IMR-90 (cell line): ENCODE measurements at regions not wholly inside any gene's neighbourhood (a gene's known extent, or its start where the extent isn't known, plus 50 kb on each side); places are given as distances from the start of the nearest gene placed in this dataset.

ENCODE experiments used
- MAFK ChIP-seq: IDR thresholded peaks from 2 replicates; pipeline ENCODE4 v1.6.1; 2012; ENCODE audit warnings: low read depth, low read length, improper control_type of control experiment
- MAZ ChIP-seq: IDR thresholded peaks from 2 replicates; pipeline ENCODE4 v1.6.1; 2012; ENCODE audit warnings: low read depth, mild to moderate bottlenecking, low read length, improper control_type of control experiment, moderate library complexity, borderline replicate concordance
- MXI1 ChIP-seq: IDR thresholded peaks from 2 replicates; pipeline ENCODE4 v1.6.1; 2012; ENCODE audit warnings: low read depth, mild to moderate bottlenecking, low read length, moderate library complexity, borderline replicate concordance
- NFE2L2 ChIP-seq: fragments of 150-350 bp; IDR thresholded peaks from 2 replicates; pipeline ENCODE4 v1.6.1; 2016; ENCODE audit warnings: low read depth, mild to moderate bottlenecking, low read length
- POLR2A ChIP-seq: IDR thresholded peaks from 2 replicates; pipeline ENCODE4 v1.6.1; 2012; ENCODE audit warnings: mild to moderate bottlenecking, low read depth, low read length
- RAD21 ChIP-seq: IDR thresholded peaks from 2 replicates; pipeline ENCODE4 v1.6.1; 2012; ENCODE audit warnings: low read length, improper control_type of control experiment
- RCOR1 ChIP-seq: IDR thresholded peaks from 2 replicates; pipeline ENCODE4 v1.6.1; 2012; ENCODE audit warnings: mild to moderate bottlenecking, low read length, improper control_type of control experiment; ENCODE audit not compliant: insufficient replicate concordance
- RFX5 ChIP-seq: IDR thresholded peaks from 2 replicates; pipeline ENCODE4 v1.8.0; 2012; ENCODE audit warnings: low read depth, mild to moderate bottlenecking, low read length, moderate library complexity
- TF ChIP-seq, protein P1 (sequence below): conservative IDR thresholded peaks from 2 replicates; pipeline ENCODE4 v1.5.1; 2012; ENCODE audit warnings: mild to moderate bottlenecking, low read depth, low read length, improper control_type of control experiment
- TF ChIP-seq, protein P2 (sequence below): fragments of 150-350 bp; IDR thresholded peaks from 2 replicates; pipeline ENCODE4 v1.6.1; 2017; ENCODE audit warnings: mild to moderate bottlenecking, antibody characterized with exemption, low read length, low read depth
- TF ChIP-seq, protein P3 (sequence below): fragments of 150-350 bp; IDR thresholded peaks from 2 replicates; pipeline ENCODE4 v1.6.1; 2016; ENCODE audit warnings: low read depth, mild to moderate bottlenecking, low read length, moderate library complexity, borderline replicate concordance

DNA sequence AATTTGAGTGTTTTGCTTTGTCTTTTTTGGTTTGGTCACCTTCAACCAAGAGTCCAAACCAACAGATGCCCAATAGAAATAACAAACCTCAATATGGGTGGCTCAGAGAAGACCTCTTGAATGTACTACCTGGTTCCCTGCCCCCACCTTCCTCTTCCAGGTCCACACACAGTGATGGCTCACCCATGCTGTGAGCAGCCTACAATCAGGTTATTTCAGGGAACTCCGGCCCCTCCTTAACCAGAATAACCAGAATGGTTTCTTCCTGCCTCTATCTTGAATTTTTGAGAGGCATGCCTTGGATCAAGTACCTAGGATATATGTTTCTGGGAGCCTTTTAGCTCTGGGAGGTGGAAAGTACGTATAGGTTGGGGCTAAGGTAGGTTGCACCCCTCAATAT, 327.1 kb upstream of the PRDM1 start:
- TF ChIP-seq, protein P1, sequence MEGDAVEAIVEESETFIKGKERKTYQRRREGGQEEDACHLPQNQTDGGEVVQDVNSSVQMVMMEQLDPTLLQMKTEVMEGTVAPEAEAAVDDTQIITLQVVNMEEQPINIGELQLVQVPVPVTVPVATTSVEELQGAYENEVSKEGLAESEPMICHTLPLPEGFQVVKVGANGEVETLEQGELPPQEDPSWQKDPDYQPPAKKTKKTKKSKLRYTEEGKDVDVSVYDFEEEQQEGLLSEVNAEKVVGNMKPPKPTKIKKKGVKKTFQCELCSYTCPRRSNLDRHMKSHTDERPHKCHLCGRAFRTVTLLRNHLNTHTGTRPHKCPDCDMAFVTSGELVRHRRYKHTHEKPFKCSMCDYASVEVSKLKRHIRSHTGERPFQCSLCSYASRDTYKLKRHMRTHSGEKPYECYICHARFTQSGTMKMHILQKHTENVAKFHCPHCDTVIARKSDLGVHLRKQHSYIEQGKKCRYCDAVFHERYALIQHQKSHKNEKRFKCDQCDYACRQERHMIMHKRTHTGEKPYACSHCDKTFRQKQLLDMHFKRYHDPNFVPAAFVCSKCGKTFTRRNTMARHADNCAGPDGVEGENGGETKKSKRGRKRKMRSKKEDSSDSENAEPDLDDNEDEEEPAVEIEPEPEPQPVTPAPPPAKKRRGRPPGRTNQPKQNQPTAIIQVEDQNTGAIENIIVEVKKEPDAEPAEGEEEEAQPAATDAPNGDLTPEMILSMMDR: no peak
- TF ChIP-seq POLR2A (no peak), RFX5 (no peak), NFE2L2 (no peak), MAZ (no peak), RAD21 (no peak), MXI1 (no peak), RCOR1 (no peak), MAFK (no peak)
- TF ChIP-seq, protein P2, sequence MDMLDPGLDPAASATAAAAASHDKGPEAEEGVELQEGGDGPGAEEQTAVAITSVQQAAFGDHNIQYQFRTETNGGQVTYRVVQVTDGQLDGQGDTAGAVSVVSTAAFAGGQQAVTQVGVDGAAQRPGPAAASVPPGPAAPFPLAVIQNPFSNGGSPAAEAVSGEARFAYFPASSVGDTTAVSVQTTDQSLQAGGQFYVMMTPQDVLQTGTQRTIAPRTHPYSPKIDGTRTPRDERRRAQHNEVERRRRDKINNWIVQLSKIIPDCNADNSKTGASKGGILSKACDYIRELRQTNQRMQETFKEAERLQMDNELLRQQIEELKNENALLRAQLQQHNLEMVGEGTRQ: no peak
- TF ChIP-seq, protein P3, sequence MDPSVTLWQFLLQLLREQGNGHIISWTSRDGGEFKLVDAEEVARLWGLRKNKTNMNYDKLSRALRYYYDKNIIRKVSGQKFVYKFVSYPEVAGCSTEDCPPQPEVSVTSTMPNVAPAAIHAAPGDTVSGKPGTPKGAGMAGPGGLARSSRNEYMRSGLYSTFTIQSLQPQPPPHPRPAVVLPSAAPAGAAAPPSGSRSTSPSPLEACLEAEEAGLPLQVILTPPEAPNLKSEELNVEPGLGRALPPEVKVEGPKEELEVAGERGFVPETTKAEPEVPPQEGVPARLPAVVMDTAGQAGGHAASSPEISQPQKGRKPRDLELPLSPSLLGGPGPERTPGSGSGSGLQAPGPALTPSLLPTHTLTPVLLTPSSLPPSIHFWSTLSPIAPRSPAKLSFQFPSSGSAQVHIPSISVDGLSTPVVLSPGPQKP: no peak
